Pancreas (tissue), 10 donors: ENCODE measurements at regions not wholly inside any gene's neighbourhood (a gene's known extent, or its start where the extent isn't known, plus 50 kb on each side); places are given as distances from the start of the nearest gene placed in this dataset.

Experiments
- ATAC-seq, 4 donors: fragments of 200-7000 bp; cut with Tn5 transposase; one replicate each; pipeline versions ENCODE4 v1.8.0 to v1.9.1; 2020; ENCODE audit warnings: mild to moderate bottlenecking in 4 of 4, moderate library complexity in 4 of 4
- DNase-seq, 6 donors: peaks; one replicate each; pipeline ENCODE4 v3.0.0-alpha.2; 2020
- FAIRE-seq: peaks from 2 replicates; lab custom pipeline; 2012; peaks lifted over from hg19 to GRCh38; lab: Jason Lieb, UNC
- H3K27ac ChIP-seq, 4 donors: fragments of 200-600 bp; sonication (generic); 1 replicate in 3 of 4; 2 replicates in 1 of 4; pipeline versions ENCODE4 v1.5.0 to v1.8.0; 2020
- H3K27me3 ChIP-seq, 4 donors: fragments of 200-600 bp; one replicate each; pipeline ENCODE4 v1.8.0; 2021
- H3K36me3 ChIP-seq, 3 donors: fragments of 200-600 bp; sonication (generic) in 1 of 3; one replicate each; pipeline versions ENCODE4 v1.5.0 to v1.8.0; 2020 to 2021
- H3K4me1 ChIP-seq, 3 donors: fragments of 200-600 bp; one replicate each; pipeline ENCODE4 v1.8.0; 2021
- H3K4me3 ChIP-seq, 4 donors: fragments of 200-600 bp; sonication (generic) in 2 of 4; one replicate each; pipeline versions ENCODE4 v1.5.0 to v1.8.0; 2020 to 2021
- H3K9me3 ChIP-seq, 4 donors: fragments of 200-600 bp; one replicate each; pipeline ENCODE4 v1.8.0; 2021
- WGBS, 2 donors: extraction: QIAGEN DNeasy Blood & Tissue Kit; methylation state at CpG; one replicate each; pipeline ENCODE4 v1.1.7; 2013; 5-methylcytosine and 5-hydroxymethylcytosine counted together
- intact Hi-C, 3 donors: fragments of 100-400 bp; cut with DNase I; formaldehyde crosslinking; loops; one replicate each; pipeline versions ENCODE4 v1.11.1 to v1.14.2; 2022
- TF ChIP-seq, protein P1 (sequence below), 4 donors: fragments of 200-600 bp; sonication (generic) in 3 of 4; IDR thresholded peaks; one replicate each; pipeline versions ENCODE4 v1.5.0 to v1.8.0; 2021; ENCODE audit warnings: antibody characterized with exemption in 4 of 4
- donor health status: healthy with polysubstance abuse.
- donor health status: DM: no; HTN: no; CAD: no; lungs with moderate emphysema.
- donor health status: DM: no; HTN: no; CAD: no.
- donor health status: control.
- donor health status: control.
- donor health status: Bipolar disorder and iron deficiency.
- donor health status: DM: yes; HTN: yes; CAD: no.
- donor health status: DM: no; HTN: no; CAD: no.
- donor health status: DM: no; HTN: no; CAD: no.
- donor health status: DM: yes; HTN: yes; CAD: no.

DNA sequence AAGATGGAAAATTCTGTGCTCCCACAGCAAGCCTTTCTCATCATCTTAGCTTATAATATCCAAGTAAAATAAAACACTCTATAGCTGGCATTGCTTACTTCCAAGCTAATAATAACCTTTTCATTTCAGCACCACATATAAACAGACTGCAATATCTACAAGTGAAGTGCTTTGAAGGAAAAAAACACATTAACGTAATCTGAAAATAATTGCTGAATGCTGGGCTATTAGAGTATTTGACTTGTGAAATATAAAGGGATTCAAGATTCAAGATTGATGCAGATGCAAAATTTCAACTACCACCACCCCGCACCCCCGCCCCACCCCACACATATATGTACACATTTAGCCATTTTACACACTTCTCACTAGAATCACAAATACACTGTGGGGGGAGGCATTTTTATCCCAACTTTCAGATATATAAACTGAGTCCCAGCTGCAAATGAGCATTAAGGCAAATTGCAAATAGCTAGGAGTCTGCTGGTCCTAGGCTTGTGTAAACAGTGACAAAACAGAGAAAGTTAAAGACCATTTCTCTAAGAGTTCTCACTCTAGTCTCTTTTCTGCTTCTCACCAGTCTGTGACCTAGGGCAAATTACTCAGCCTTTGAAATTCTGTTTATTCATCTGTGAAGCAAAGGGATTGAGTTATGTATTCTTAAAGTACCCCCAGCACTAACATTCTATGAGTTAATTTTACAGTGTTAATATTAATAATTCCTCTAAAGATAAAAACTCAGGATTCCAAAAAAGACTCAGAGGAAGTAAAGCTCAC lies 489.4 kb downstream of the PRELID2 start:
- FAIRE-seq, result no peak
- no peaks in the 10 kb centered on the region for H3K4me1 ChIP-seq
- intact Hi-C loops, result no loop called here
- no peak for ATAC-seq
- H3K27me3 ChIP-seq, result no peaks in the 10 kb centered on the region
- no peak overlapping the region for H3K4me3 ChIP-seq
- H3K36me3 ChIP-seq, result no peaks in the 10 kb centered on the region
- WGBS, 2 donors, result 93 to 97% methylated on average over 3 of the region's 3 CpGs
- no peaks in the 10 kb centered on the region for H3K9me3 ChIP-seq
- no peak for DNase-seq
- TF ChIP-seq, protein P1, sequence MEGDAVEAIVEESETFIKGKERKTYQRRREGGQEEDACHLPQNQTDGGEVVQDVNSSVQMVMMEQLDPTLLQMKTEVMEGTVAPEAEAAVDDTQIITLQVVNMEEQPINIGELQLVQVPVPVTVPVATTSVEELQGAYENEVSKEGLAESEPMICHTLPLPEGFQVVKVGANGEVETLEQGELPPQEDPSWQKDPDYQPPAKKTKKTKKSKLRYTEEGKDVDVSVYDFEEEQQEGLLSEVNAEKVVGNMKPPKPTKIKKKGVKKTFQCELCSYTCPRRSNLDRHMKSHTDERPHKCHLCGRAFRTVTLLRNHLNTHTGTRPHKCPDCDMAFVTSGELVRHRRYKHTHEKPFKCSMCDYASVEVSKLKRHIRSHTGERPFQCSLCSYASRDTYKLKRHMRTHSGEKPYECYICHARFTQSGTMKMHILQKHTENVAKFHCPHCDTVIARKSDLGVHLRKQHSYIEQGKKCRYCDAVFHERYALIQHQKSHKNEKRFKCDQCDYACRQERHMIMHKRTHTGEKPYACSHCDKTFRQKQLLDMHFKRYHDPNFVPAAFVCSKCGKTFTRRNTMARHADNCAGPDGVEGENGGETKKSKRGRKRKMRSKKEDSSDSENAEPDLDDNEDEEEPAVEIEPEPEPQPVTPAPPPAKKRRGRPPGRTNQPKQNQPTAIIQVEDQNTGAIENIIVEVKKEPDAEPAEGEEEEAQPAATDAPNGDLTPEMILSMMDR (IDR thresholded peaks at IDR 0.05), result no peak
- no peak overlapping the region for H3K27ac ChIP-seq

DNA sequence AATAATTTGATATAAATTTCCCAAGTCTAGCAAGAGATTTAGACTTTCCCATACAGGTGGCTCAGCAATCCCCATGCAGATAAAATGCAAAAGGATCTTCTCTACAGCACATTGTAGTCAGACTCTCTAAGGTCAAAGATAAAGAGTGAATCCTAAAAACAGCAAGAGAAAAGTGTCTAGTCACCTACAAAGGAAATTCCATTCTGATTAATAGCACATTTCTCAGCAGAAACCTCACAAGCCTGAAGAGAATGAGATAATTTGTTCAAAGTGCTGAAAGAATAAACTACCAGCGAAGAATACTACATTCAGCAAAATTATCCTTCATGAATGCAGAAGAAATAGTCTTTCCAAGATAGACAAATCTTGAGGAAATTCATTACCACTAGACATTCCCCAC lies 493.3 kb downstream of the PRELID2 start:
- H3K4me1 ChIP-seq, result no peaks in the 10 kb centered on the region
- H3K4me3 ChIP-seq, result no peak overlapping the region
- FAIRE-seq, result no peak
- intact Hi-C loops, result no loop called here
- no peaks in the 10 kb centered on the region for H3K36me3 ChIP-seq
- no peaks in the 10 kb centered on the region for H3K27me3 ChIP-seq
- TF ChIP-seq, protein P1 (IDR thresholded peaks at IDR 0.05), result no peak
- no peak for DNase-seq
- no peak overlapping the region for H3K27ac ChIP-seq
- no peaks in the 10 kb centered on the region for H3K9me3 ChIP-seq
- 96 to 98% methylated on average over 1 of the region's 1 CpG for WGBS, 2 donors
- no peak for ATAC-seq

DNA sequence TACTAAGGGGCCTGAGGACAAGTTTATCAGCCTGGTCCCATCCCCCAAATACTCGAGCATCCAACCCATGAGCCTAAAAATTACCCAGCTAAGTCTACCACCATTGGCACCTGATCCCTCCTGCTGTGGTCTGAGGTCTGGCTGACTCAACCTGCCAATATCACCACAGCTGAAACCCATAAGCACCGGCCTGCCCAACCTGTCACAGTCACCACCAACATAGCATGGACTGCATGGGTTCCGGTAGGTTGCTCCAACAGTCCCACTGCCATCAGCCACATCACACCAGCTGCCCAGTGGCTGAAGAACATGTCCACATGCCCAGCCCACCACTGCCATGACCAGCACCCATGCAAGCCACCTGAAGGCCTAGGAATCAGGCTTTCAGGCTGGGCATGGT lies 495.0 kb downstream of the PRELID2 start:
- FAIRE-seq (no peak), ATAC-seq (no peak), DNase-seq (no peak)
- H3K27ac ChIP-seq, result no peak overlapping the region
- intact Hi-C loops, result no loop called here
- no peaks in the 10 kb centered on the region for H3K36me3 ChIP-seq
- TF ChIP-seq, protein P1 (IDR thresholded peaks at IDR 0.05), result no peak
- H3K4me3 ChIP-seq, result no peak overlapping the region
- H3K4me1 ChIP-seq, result no peaks in the 10 kb centered on the region
- 87 to 88% methylated on average over 3 of the region's 3 CpGs for WGBS, 2 donors
- H3K9me3 ChIP-seq, result no peaks in the 10 kb centered on the region
- H3K27me3 ChIP-seq, result no peaks in the 10 kb centered on the region

DNA sequence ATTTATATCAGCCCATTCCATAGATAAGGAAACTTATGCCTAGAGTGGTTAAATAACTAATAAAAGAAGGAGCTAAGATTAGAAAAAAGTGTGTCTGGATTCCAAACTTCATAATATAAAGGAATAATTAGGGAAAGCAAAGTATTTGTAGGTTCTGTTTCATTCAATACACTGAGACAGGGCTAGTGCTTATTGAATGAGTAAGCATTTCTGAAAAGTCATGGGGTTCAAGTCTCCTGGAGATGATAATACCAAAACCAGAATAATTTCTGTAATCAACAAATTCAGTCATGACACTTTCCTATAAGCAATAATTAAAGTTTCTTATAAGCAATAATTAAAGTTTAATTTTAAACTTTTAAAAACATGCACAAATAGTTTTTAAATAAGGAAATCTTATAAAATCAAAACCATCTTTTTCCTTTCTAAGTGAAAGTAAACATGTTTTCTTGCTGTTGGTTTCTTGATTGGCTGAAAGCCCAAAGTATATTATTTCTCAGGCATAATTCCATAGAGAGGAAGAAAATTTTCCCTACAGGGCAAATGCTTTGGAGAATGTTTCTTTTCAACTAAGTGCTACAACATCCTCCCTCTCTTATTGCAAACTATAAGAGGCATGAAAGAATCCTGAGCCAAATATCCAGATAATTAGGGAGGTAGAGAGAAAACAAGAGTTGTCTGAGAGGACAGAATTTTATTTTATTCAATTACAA lies 510.2 kb downstream of the PRELID2 start:
- intact Hi-C loops, result no loop called here
- no peak overlapping the region for H3K27ac ChIP-seq
- H3K4me3 ChIP-seq, result no peak overlapping the region
- no peaks in the 10 kb centered on the region for H3K27me3 ChIP-seq
- no peak for FAIRE-seq
- no peaks in the 10 kb centered on the region for H3K36me3 ChIP-seq
- TF ChIP-seq, protein P1 (IDR thresholded peaks at IDR 0.05), result no peak
- no peak for ATAC-seq
- DNase-seq, result no peak
- H3K9me3 ChIP-seq, result no peaks in the 10 kb centered on the region
- H3K4me1 ChIP-seq, result no peaks in the 10 kb centered on the region

DNA sequence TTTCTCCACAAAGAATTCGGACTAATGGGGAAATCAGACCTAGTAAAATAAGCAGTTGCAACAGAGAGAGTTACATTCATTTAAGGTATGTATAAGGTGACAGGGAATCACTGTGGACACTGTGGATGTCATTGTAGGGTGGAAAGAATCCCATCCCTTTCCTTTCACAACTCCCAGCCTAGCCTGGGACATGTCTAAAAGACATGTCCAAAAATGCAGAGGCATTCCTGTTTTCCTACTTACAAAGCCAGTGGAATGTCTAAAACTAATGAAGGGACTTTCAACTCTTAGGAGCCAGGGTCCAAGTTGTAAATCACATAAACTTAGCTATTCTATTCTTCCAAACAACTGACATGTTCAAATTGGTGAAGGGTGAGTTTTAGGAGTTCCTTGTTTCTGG lies 511.0 kb downstream of the PRELID2 start:
- intact Hi-C loops, result no loop called here
- H3K27ac ChIP-seq, result no peak overlapping the region
- WGBS, 2 donors, result 90 to 92% methylated on average over 1 of the region's 1 CpG
- no peak for DNase-seq
- H3K36me3 ChIP-seq, result no peaks in the 10 kb centered on the region
- H3K9me3 ChIP-seq, result no peaks in the 10 kb centered on the region
- TF ChIP-seq, protein P1 (IDR thresholded peaks at IDR 0.05), result no peak
- no peaks in the 10 kb centered on the region for H3K27me3 ChIP-seq
- no peak overlapping the region for H3K4me3 ChIP-seq
- H3K4me1 ChIP-seq, result no peaks in the 10 kb centered on the region
- ATAC-seq, result no peak
- FAIRE-seq, result no peak
